GM13976 (cell line): ENCODE measurements at regions not wholly inside any gene's neighbourhood (a gene's known extent, or its start where the extent isn't known, plus 50 kb on each side); places are given as distances from the start of the nearest gene placed in this dataset.

Experiments used
- DNase-seq: peaks from one replicate; pipeline ENCODE4 v3.0.0; 2012; ENCODE audit warnings: low spot score
- CTCF ChIP-seq: IDR thresholded peaks from 2 replicates; pipeline ENCODE4 v1.5.1; 2012; ENCODE audit warnings: borderline replicate concordance, mild to moderate bottlenecking; ENCODE audit not compliant: insufficient read depth; ENCODE audit errors: extremely low read depth, missing control alignments, control extremely low read depth
- in situ Hi-C: fragments of 300-500 bp; cut with MboI; formaldehyde crosslinking; loops from one replicate; pipeline ENCODE4 v1.12.0; 2022; ENCODE audit warnings: low sequenced_read_pairs, mixed read lengths, inconsistent platforms; ENCODE audit not compliant: unreplicated experiment

GRCh38 chr4:72744103-72744725, 175.2 kb upstream of the ADAMTS3 start:
- DNase-seq, result no peak
- in situ Hi-C loops, result no loop called here
- no peak for TF ChIP-seq CTCF

GRCh38 chr4:72743078-72743477, 174.1 kb upstream of the ADAMTS3 start:
- DNase-seq, result no peak
- no peak for TF ChIP-seq CTCF
- in situ Hi-C loops, result no loop called here

- in situ Hi-C loops, result loop anchor here (25.0 kb wide), 1 partner anchor 572 kb away; no protein-coding TSS in a partner anchor
- no peak for DNase-seq
- no peak for TF ChIP-seq CTCF
Observed at GRCh38 chr4:72715299-72715698, 146.3 kb upstream of the ADAMTS3 start.

GRCh38 chr4:72714482-72715279, 145.7 kb upstream of the ADAMTS3 start:
- no peak for DNase-seq
- no peak for TF ChIP-seq CTCF
- in situ Hi-C loops, result loop anchor here (25.0 kb wide), 1 partner anchor 573 kb away; no protein-coding TSS in a partner anchor

GRCh38 chr4:72712997-72713396, 144.0 kb upstream of the ADAMTS3 start:
- no peak for DNase-seq
- no peak for TF ChIP-seq CTCF
- in situ Hi-C loops, result loop anchor here (25.0 kb wide), 1 partner anchor 574 kb away; no protein-coding TSS in a partner anchor

- no peak for DNase-seq
- TF ChIP-seq CTCF, result no peak
- in situ Hi-C loops, result loop anchor here (10.0 to 25.0 kb wide), 2 partner anchors 305 to 578 kb away; no protein-coding TSS in a partner anchor
Observed at GRCh38 chr4:72709475-72709874, 140.5 kb upstream of the ADAMTS3 start.
